Retina (tissue), 1 donor: ENCODE measurements at regions not wholly inside any gene's neighbourhood (a gene's known extent, or its start where the extent isn't known, plus 50 kb on each side); places are given as distances from the start of the nearest gene placed in this dataset.
A peak's percentile ranks its signal among the peaks of the same experiment; 100 is the strongest.
"Not testable (repeated sequence)": the region's sequence is repeated elsewhere in the genome, so short reads cannot be mapped to it uniquely, and the experiment has no call there.

Experiments used
- DNase-seq: peaks from one replicate; pipeline ENCODE4 v3.0.0-alpha.2; 2016

- DNase-seq, result no peak
Observed at GRCh38 chr10:109037978-109038377, 885.3 kb downstream of the XPNPEP1 start.

GRCh38 chr10:109030581-109031210, 892.6 kb downstream of the XPNPEP1 start:
- no peak for DNase-seq

- no peak for DNase-seq
Observed at GRCh38 chr10:109029870-109030269, 893.4 kb downstream of the XPNPEP1 start.

GRCh38 chr10:109027534-109028185, 895.7 kb downstream of the XPNPEP1 start:
- DNase-seq, result no peak

GRCh38 chr10:109025172-109025571, 898.1 kb downstream of the XPNPEP1 start:
- DNase-seq, result no peak

- no peak for DNase-seq
Observed at GRCh38 chr10:109022417-109023049, 900.8 kb downstream of the XPNPEP1 start.

GRCh38 chr10:109019001-109019424, 904.3 kb downstream of the XPNPEP1 start:
- DNase-seq, result no peak

GRCh38 chr10:109007514-109007913, 915.8 kb downstream of the XPNPEP1 start:
- DNase-seq, result no peak

- DNase-seq, result no peak
Observed at GRCh38 chr10:108990441-108990840, 932.9 kb downstream of the XPNPEP1 start.

GRCh38 chr10:108989976-108990375, 933.3 kb downstream of the XPNPEP1 start:
- DNase-seq, result no peak

GRCh38 chr10:108982159-108982558, 941.2 kb downstream of the XPNPEP1 start:
- DNase-seq, result no peak

- no peak for DNase-seq
Observed at GRCh38 chr10:108980869-108981268, 942.4 kb downstream of the XPNPEP1 start.

- DNase-seq, result no peak
Observed at GRCh38 chr10:108975459-108976058, 947.8 kb downstream of the XPNPEP1 start.

GRCh38 chr10:108970016-108970415, 953.3 kb downstream of the XPNPEP1 start:
- DNase-seq, result peak; percentile 35

GRCh38 chr10:108966411-108966810, 956.9 kb downstream of the XPNPEP1 start:
- no peak for DNase-seq

- DNase-seq, result no peak
Observed at GRCh38 chr10:108966005-108966404, 957.3 kb downstream of the XPNPEP1 start.

GRCh38 chr10:108962172-108962571, 961.1 kb downstream of the XPNPEP1 start:
- DNase-seq, result no peak

GRCh38 chr10:108957681-108958080, 965.6 kb downstream of the XPNPEP1 start:
- DNase-seq, result no peak

- no peak for DNase-seq
Observed at GRCh38 chr10:108956149-108956548, 967.2 kb downstream of the XPNPEP1 start.

GRCh38 chr10:108920029-108920428, 1003.3 kb downstream of the XPNPEP1 start:
- DNase-seq, result not testable (repeated sequence)

- DNase-seq, result no peak
Observed at GRCh38 chr10:108913300-108913699, 1010.0 kb downstream of the XPNPEP1 start.

GRCh38 chr10:108911814-108912541, 1011.3 kb downstream of the XPNPEP1 start:
- peak; percentile 92 for DNase-seq

- no peak for DNase-seq
Observed at GRCh38 chr10:108908096-108908495, 1015.2 kb downstream of the XPNPEP1 start.
